Mucosa of descending colon (tissue), 3 donors: ENCODE measurements at regions not wholly inside any gene's neighbourhood (a gene's known extent, or its start where the extent isn't known, plus 50 kb on each side); places are given as distances from the start of the nearest gene placed in this dataset.
A peak's percentile ranks its signal among the peaks of the same experiment; 100 is the strongest.
"Not testable (repeated sequence)": the region's sequence is repeated elsewhere in the genome, so short reads cannot be mapped to it uniquely, and the experiment has no call there.

Experiments used
- ATAC-seq: fragments of 200-7000 bp; cut with Tn5 transposase; one replicate; pipeline ENCODE4 v1.9.1; 2020; ENCODE audit warnings: mild to moderate bottlenecking, moderate library complexity
- DNase-seq, 3 donors: peaks; one replicate each; pipeline ENCODE4 v3.0.0-alpha.2; 2020
- H3K36me3 ChIP-seq: fragments of 200-600 bp; one replicate; pipeline ENCODE4 v1.8.0; 2021; ENCODE audit warnings: low read depth, mild to moderate bottlenecking
- H3K4me1 ChIP-seq: fragments of 200-600 bp; one replicate; pipeline ENCODE4 v1.8.0; 2021; ENCODE audit warnings: low read depth, mild to moderate bottlenecking
- H3K4me3 ChIP-seq: fragments of 200-600 bp; one replicate; pipeline ENCODE4 v1.8.0; 2021; ENCODE audit warnings: mild to moderate bottlenecking
- H3K9me3 ChIP-seq: fragments of 200-600 bp; one replicate; pipeline ENCODE4 v1.8.0; 2021; ENCODE audit warnings: mild to moderate bottlenecking
- intact Hi-C, 2 donors: fragments of 100-400 bp; cut with DNase I in 1 of 2; cut with micrococcal nuclease in 1 of 2; formaldehyde crosslinking; loops; one replicate each; pipeline versions ENCODE4 v1.11.0 to v1.11.1; 2022; cut with DNase I, micrococcal nuclease
- TF ChIP-seq, protein P1 (sequence below): fragments of 200-600 bp; IDR thresholded peaks from one replicate; pipeline ENCODE4 v1.8.0; 2022; ENCODE audit warnings: antibody characterized with exemption, mild to moderate bottlenecking
- donor health status: DM: no; HTN: no; CAD: no; lungs with moderate emphysema.
- donor health status: DM: no; HTN: no; CAD: no.
- donor health status: DM: no; HTN: yes; CAD: no.

DNA sequence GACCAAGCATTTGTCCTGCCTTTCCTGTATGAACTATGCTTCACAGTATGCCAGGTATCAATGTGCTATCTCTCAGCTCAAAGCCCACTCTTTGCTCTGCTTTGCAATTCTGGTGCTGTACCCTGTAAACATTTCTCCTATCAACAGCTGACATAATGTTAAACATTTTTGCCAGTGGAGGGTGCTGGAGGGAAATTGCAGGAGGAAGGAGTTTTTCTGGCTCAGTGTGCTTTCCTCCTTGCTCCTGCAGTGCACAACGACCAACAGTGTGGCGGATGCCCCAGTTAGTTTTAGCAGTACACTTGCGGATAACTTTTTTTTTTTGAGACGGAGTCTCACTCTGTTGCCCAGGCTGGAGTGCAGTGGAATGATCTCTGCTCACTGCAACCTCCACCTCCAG, 67.1 kb upstream of the PTGFRN start:
- Histone ChIP-seq H3K9me3 (peaks cover 3% of the 10 kb centered on the region), H3K36me3 (no peaks in the 10 kb centered on the region), H3K4me1 (no peaks in the 10 kb centered on the region), H3K4me3 (no peak overlapping the region)
- ATAC-seq (no peak), DNase-seq (no peak)
- intact Hi-C loops, result no loop called here
- TF ChIP-seq, protein P1, sequence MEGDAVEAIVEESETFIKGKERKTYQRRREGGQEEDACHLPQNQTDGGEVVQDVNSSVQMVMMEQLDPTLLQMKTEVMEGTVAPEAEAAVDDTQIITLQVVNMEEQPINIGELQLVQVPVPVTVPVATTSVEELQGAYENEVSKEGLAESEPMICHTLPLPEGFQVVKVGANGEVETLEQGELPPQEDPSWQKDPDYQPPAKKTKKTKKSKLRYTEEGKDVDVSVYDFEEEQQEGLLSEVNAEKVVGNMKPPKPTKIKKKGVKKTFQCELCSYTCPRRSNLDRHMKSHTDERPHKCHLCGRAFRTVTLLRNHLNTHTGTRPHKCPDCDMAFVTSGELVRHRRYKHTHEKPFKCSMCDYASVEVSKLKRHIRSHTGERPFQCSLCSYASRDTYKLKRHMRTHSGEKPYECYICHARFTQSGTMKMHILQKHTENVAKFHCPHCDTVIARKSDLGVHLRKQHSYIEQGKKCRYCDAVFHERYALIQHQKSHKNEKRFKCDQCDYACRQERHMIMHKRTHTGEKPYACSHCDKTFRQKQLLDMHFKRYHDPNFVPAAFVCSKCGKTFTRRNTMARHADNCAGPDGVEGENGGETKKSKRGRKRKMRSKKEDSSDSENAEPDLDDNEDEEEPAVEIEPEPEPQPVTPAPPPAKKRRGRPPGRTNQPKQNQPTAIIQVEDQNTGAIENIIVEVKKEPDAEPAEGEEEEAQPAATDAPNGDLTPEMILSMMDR, result no peak

- intact Hi-C loops, result no loop called here
- no peak for ATAC-seq
- Histone ChIP-seq H3K9me3 (peaks cover 3% of the 10 kb centered on the region), H3K36me3 (no peaks in the 10 kb centered on the region), H3K4me1 (no peaks in the 10 kb centered on the region), H3K4me3 (no peak overlapping the region)
- TF ChIP-seq, protein P1, result no peak
- no peak for DNase-seq
Observed at GRCh38 chr1:116844775-116845174, 64.9 kb upstream of the PTGFRN start.

DNA sequence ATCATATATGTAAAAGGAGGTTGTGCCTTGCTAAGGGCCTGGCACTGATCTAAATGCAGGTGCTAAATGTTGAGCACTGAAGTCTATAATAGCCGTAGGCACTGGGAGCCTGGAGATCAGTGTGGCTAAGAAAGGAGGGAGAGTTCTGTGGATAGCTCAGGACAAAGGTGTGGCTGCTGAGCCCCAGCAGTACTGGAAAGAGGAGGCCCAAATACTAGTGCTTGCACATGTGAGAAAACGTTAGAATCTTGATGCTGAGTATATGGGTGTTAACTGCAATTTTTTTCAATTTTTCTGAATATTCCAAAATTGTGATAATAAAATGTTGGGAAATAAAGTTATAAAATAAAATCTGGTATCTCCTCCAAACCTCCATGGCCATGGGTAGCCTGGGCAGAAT, 62.5 kb upstream of the PTGFRN start:
- intact Hi-C loops, result no loop called here
- no peaks in the 10 kb centered on the region for H3K4me1 ChIP-seq
- H3K36me3 ChIP-seq, result no peaks in the 10 kb centered on the region
- TF ChIP-seq, protein P1, result no peak
- ATAC-seq, result no peak
- H3K9me3 ChIP-seq, result peaks cover 3% of the 10 kb centered on the region
- no peak overlapping the region for H3K4me3 ChIP-seq
- DNase-seq, result no peak

GRCh38 chr1:116847688-116848531, 61.8 kb upstream of the PTGFRN start:
- DNase-seq (no peak), ATAC-seq (peak; percentile 48)
- intact Hi-C loops, result no loop called here

DNA sequence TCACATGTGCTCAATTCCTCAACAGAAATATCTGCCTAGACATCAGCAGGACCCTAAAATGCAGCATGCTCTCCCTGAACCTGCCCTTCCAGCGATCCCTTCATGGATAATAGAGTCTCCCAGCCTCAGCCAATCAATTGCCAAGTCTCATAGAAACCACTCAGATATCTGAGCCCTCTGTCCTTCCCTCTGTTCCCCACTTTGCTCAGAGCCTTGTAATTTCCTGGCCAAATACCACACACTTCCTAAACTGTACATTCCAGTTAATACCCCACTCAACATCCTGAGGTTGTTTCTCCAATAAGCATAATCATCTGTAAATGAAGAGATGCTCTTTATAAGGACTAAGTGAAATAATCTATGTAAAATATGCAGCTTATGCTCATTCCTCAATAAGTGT, 59.3 kb upstream of the PTGFRN start:
- H3K4me1 ChIP-seq, result peaks cover 25% of the 10 kb centered on the region
- intact Hi-C loops, result no loop called here
- H3K9me3 ChIP-seq, result no peaks in the 10 kb centered on the region
- DNase-seq, result no peak
- TF ChIP-seq, protein P1, result no peak
- no peak for ATAC-seq
- no peaks in the 10 kb centered on the region for H3K36me3 ChIP-seq
- H3K4me3 ChIP-seq, result no peak overlapping the region

More at GRCh38 chr1:116847688-116848531, 61.8 kb upstream of the PTGFRN start:
- H3K4me1 ChIP-seq, result peaks cover 1% of the 10 kb centered on the region
- no peaks in the 10 kb centered on the region for H3K36me3 ChIP-seq
- H3K9me3 ChIP-seq, result peaks cover 3% of the 10 kb centered on the region
- TF ChIP-seq, protein P1, result no peak
- H3K4me3 ChIP-seq, result no peak overlapping the region

GRCh38 chr1:116851189-116851588, 58.5 kb upstream of the PTGFRN start:
- H3K9me3 ChIP-seq, ATAC-seq, H3K36me3 ChIP-seq, H3K4me3 ChIP-seq, DNase-seq, intact Hi-C loops: not testable (repeated sequence)
- peaks cover 31% of the 10 kb centered on the region for H3K4me1 ChIP-seq
